ENCODE measurements at regions not wholly inside any gene's neighbourhood (a gene's known extent, or its start where the extent isn't known, plus 50 kb on each side); places are given as distances from the start of the nearest gene placed in this dataset.

DNA sequence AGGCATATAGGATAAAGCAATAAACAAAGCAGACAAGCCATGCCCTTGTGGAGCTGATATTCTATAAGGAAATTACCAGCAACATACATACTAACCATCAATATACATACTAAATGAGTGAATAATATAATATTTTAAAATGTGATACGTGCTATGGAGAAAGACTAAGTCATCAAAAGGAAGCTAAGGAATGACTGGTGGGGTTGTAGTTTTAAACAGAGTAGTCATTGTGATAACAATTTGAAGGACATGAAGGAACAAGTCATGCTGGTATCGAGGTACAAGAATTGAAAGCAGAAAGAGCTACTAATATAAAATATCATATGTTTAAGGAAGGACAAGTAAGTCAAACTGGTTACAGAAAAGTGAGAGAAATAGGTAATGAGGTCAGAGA is 894.9 kb upstream of the PCDH9 start:
- no peak overlapping the region for H3K9ac ChIP-seq (ENCODE audit: low read length)
- TF ChIP-seq, protein P1, sequence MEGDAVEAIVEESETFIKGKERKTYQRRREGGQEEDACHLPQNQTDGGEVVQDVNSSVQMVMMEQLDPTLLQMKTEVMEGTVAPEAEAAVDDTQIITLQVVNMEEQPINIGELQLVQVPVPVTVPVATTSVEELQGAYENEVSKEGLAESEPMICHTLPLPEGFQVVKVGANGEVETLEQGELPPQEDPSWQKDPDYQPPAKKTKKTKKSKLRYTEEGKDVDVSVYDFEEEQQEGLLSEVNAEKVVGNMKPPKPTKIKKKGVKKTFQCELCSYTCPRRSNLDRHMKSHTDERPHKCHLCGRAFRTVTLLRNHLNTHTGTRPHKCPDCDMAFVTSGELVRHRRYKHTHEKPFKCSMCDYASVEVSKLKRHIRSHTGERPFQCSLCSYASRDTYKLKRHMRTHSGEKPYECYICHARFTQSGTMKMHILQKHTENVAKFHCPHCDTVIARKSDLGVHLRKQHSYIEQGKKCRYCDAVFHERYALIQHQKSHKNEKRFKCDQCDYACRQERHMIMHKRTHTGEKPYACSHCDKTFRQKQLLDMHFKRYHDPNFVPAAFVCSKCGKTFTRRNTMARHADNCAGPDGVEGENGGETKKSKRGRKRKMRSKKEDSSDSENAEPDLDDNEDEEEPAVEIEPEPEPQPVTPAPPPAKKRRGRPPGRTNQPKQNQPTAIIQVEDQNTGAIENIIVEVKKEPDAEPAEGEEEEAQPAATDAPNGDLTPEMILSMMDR (IDR thresholded peaks at IDR 0.05; ENCODE audit: insufficient read depth, low read length, poor library complexity, severe bottlenecking): no peak
- no peak for TF ChIP-seq EZH2phosphoT487 (conservative IDR thresholded peaks at IDR 0.05; ENCODE audit: low read length)
- no peaks in the 10 kb centered on the region for H3K9me2 ChIP-seq (replicated peaks; ENCODE audit: insufficient read depth, low read length)
- no peaks in the 10 kb centered on the region for H3F3A ChIP-seq (ENCODE audit: insufficient read depth)
- H3K4me3 ChIP-seq (ENCODE audit: insufficient read depth, low read length, poor library complexity, severe bottlenecking): no peak overlapping the region
- H3K4me2 ChIP-seq (ENCODE audit: low read depth, low read length, poor library complexity, severe bottlenecking): peak overlapping the region; percentile 31
- H2AFZ ChIP-seq (ENCODE audit: low read depth, low read length, severe bottlenecking): peak overlapping the region; percentile 93
- H3K27ac ChIP-seq (ENCODE audit: low read depth, low read length): no peak overlapping the region
- peaks cover 12% of the 10 kb centered on the region; the same call in 1 of the 2 replicates for H3K9me3 ChIP-seq (ENCODE audit: insufficient read depth, low read length)
- H3K36me3 ChIP-seq (ENCODE audit: low read length): no peaks in the 10 kb centered on the region
- H4K20me1 ChIP-seq (ENCODE audit: low read depth, low read length): no peaks in the 10 kb centered on the region
- no peaks in the 10 kb centered on the region for H3K27me3 ChIP-seq (ENCODE audit: low read length)
- H3K79me2 ChIP-seq (ENCODE audit: insufficient read depth, low read length): no peaks in the 10 kb centered on the region

DNA sequence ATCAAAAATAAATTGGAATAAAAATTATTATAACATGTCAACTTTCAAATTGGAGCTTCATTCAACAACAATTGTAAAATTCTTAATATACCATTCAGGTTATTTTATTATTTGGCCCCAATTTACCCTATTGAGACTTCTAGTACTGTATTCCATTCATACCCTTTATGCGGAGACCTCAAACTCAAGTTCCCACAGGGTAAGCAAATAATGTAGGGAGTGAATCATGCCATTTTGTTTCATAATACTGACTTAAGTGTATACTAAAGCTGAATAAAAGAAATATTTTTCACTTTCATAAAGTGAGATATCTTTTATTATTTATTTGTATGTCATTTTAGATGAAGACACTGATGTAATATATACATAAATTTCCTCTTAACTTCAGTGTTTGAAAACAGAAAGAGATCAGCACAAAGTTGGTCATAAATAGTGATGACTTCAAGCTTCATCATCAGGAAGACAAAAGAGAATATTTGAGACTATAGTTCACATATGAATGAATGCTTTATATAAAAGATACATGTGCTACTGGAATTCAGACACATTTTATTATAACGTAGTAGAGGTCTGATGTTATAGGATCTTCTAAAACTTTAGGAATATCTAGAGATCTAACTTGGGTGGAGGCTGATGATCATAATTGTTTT is 894.4 kb upstream of the PCDH9 start:
- H3K9ac ChIP-seq (ENCODE audit: low read length): no peak overlapping the region
- no peaks in the 10 kb centered on the region for H3K79me2 ChIP-seq (ENCODE audit: insufficient read depth, low read length)
- TF ChIP-seq EZH2phosphoT487 (conservative IDR thresholded peaks at IDR 0.05; ENCODE audit: low read length): no peak
- no peaks in the 10 kb centered on the region for H3K9me2 ChIP-seq (replicated peaks; ENCODE audit: insufficient read depth, low read length)
- H4K20me1 ChIP-seq (ENCODE audit: low read depth, low read length): no peaks in the 10 kb centered on the region
- no peaks in the 10 kb centered on the region for H3K36me3 ChIP-seq (ENCODE audit: low read length)
- H2AFZ ChIP-seq (ENCODE audit: low read depth, low read length, severe bottlenecking): peak overlapping the region; percentile 93
- peaks cover 12% of the 10 kb centered on the region; the same call in 1 of the 2 replicates for H3K9me3 ChIP-seq (ENCODE audit: insufficient read depth, low read length)
- no peaks in the 10 kb centered on the region for H3F3A ChIP-seq (ENCODE audit: insufficient read depth)
- H3K4me3 ChIP-seq (ENCODE audit: insufficient read depth, low read length, poor library complexity, severe bottlenecking): no peak overlapping the region
- no peak overlapping the region for H3K27ac ChIP-seq (ENCODE audit: low read depth, low read length)
- peak overlapping the region; percentile 31 for H3K4me2 ChIP-seq (ENCODE audit: low read depth, low read length, poor library complexity, severe bottlenecking)
- H3K27me3 ChIP-seq (ENCODE audit: low read length): no peaks in the 10 kb centered on the region

GRCh38 chr13:68110178-68110768 is 880.1 kb upstream of the PCDH9 start:
- Histone ChIP-seq H2AFZ (ENCODE audit: low read depth, low read length, severe bottlenecking) (no peak overlapping the region), H3K4me3 (ENCODE audit: insufficient read depth, low read length, poor library complexity, severe bottlenecking) (no peak overlapping the region), H3K4me2 (ENCODE audit: low read depth, low read length, poor library complexity, severe bottlenecking) (no peak overlapping the region), H3K79me2 (ENCODE audit: insufficient read depth, low read length) (no peaks in the 10 kb centered on the region), H3F3A (ENCODE audit: insufficient read depth) (no peaks in the 10 kb centered on the region), H3K9me2 (replicated peaks; ENCODE audit: insufficient read depth, low read length) (no peaks in the 10 kb centered on the region), H3K9me3 (ENCODE audit: insufficient read depth, low read length) (peaks cover 14% of the 10 kb centered on the region; the same call in 1 of the 2 replicates), H3K27ac (ENCODE audit: low read depth, low read length) (no peak overlapping the region), H3K27me3 (ENCODE audit: low read length) (no peaks in the 10 kb centered on the region), H4K20me1 (ENCODE audit: low read depth, low read length) (no peaks in the 10 kb centered on the region), H3K36me3 (ENCODE audit: low read length) (no peaks in the 10 kb centered on the region), H3K9ac (ENCODE audit: low read length) (no peak overlapping the region)
- no peak for TF ChIP-seq EZH2phosphoT487 (conservative IDR thresholded peaks at IDR 0.05; ENCODE audit: low read length)
- TF ChIP-seq, protein P1 (IDR thresholded peaks at IDR 0.05; ENCODE audit: insufficient read depth, low read length, poor library complexity, severe bottlenecking): no peak

- Histone ChIP-seq H3K79me2 (ENCODE audit: insufficient read depth, low read length) (no peaks in the 10 kb centered on the region), H3K9me3 (ENCODE audit: insufficient read depth, low read length) (peaks cover 14% of the 10 kb centered on the region; the same call in 1 of the 2 replicates), H2AFZ (ENCODE audit: low read depth, low read length, severe bottlenecking) (no peak overlapping the region), H3K36me3 (ENCODE audit: low read length) (no peaks in the 10 kb centered on the region), H3K4me2 (ENCODE audit: low read depth, low read length, poor library complexity, severe bottlenecking) (no peak overlapping the region), H3F3A (ENCODE audit: insufficient read depth) (no peaks in the 10 kb centered on the region), H3K9ac (ENCODE audit: low read length) (no peak overlapping the region), H3K27me3 (ENCODE audit: low read length) (no peaks in the 10 kb centered on the region), H3K27ac (ENCODE audit: low read depth, low read length) (no peak overlapping the region), H4K20me1 (ENCODE audit: low read depth, low read length) (no peaks in the 10 kb centered on the region), H3K9me2 (replicated peaks; ENCODE audit: insufficient read depth, low read length) (no peaks in the 10 kb centered on the region), H3K4me3 (ENCODE audit: insufficient read depth, low read length, poor library complexity, severe bottlenecking) (no peak overlapping the region)
- TF ChIP-seq EZH2phosphoT487 (conservative IDR thresholded peaks at IDR 0.05; ENCODE audit: low read length): no peak
- TF ChIP-seq, protein P1 (IDR thresholded peaks at IDR 0.05; ENCODE audit: insufficient read depth, low read length, poor library complexity, severe bottlenecking): no peak
Measured at GRCh38 chr13:68107667-68108066, 877.5 kb upstream of the PCDH9 start.
